ENCODE measurements at regions not wholly inside any gene's neighbourhood (a gene's known extent, or its start where the extent isn't known, plus 50 kb on each side); places are given as distances from the start of the nearest gene placed in this dataset.
"Not testable (repeated sequence)": the region's sequence is repeated elsewhere in the genome, so short reads cannot be mapped to it uniquely, and the experiment has no call there.

DNA sequence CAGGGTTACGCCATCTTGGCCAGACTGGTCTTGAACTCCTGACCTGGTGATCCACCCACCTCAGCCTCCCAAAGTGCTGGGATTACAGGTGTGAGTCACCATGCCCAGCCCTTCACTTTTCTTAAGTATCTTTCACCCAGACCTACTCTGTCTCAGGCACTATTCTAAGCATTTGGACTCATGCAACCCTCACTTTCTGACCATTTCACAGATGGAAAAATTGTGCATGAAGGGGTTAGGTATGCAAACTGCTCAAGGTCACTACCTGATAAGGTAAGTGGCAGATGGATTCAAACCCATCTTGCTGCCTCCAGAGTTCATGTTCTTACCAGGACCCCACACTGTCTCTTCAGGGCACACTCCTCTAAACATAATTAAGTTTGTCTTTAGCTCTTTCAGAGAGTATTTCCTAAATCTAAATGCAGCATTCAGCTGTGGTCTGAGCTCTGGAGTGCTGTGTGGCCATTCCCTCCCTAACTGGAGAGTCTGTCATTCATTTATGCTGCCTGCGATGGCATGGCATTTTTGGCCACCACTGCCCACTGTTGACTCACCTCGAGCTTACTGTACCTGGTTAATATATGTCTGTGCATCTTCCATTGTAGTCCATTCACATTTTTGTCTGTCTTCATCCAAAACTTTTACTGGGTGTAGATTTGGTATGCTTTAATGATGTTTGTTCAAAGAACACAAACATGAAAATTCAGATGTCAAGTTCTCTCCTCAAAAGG, 88.4 kb downstream of the CCDC71L start:
- H3K27me3 Mint-ChIP-seq, result peaks cover 3% of the 10 kb centered on the region
- ATAC-seq (ENCODE audit: low read depth), result no peak

DNA sequence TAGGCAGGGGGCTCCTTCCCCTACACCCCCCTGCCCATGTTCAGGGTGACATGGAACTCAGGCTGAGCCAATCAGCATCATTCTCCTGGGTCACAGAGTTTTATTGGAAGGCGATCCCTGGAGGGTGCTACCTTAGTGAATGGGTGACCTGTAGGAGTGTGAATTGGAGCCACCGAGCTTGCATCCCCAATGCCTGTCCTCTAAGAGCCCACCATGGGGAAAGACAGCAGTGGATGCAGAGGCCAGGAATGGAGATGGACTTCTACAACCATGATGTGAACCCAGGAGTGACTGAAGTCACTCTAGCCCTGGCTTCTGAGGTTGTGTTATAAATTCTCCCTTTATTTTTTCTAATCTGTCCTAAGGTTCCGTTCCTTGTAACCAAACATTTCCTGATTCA, 89.4 kb downstream of the CCDC71L start:
- POLR2A ChIA-PET, result no interaction called here
- Mint-ChIP-seq H3K27me3 (peaks cover 3% of the 10 kb centered on the region), H3K36me3 (no peaks in the 10 kb centered on the region), H3K4me1 (peaks cover 1% of the 10 kb centered on the region), H3K27ac (no peak overlapping the region), H3K9me3 (peaks cover 5% of the 10 kb centered on the region), H3K4me3 (no peak overlapping the region)
- no peak for ATAC-seq (ENCODE audit: low read depth)
- DNase-seq, result no peak

More for the DNA sequence above, 88.4 kb downstream of the CCDC71L start:
- Mint-ChIP-seq H3K27ac (no peak overlapping the region), H3K36me3 (no peaks in the 10 kb centered on the region), H3K9me3 (peaks cover 2% of the 10 kb centered on the region), H3K4me1 (peaks cover 1% of the 10 kb centered on the region), H3K4me3 (no peak overlapping the region)
- no peak for DNase-seq
- POLR2A ChIA-PET, result no interaction called here

- no peak for ATAC-seq (ENCODE audit: low read depth)
Measured at GRCh38 chr7:106570948-106571418, 90.0 kb downstream of the CCDC71L start.

DNA sequence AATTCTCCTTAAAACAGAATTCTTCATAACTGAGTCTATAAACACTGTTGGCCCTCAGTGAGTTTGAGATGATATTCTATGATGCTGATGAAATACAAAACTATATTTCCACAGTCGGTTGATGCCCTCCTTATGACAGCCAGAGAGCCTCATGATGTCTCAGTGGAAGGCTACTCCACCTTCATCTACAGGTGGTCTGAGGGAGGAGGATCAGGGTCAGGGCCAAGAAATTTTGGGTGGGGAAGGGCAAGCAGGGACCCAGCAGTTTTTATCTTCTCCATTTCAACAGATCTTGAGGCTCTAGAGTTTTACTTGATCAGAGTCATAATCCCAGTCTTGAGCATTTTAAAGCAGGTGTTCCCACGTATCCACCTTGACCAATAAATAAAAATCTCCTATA, 90.8 kb downstream of the CCDC71L start:
- no peaks in the 10 kb centered on the region for H3K27me3 Mint-ChIP-seq
- H3K9me3 Mint-ChIP-seq, result peaks cover 5% of the 10 kb centered on the region
- H3K4me3 Mint-ChIP-seq, result no peak overlapping the region
- no peak overlapping the region for H3K27ac Mint-ChIP-seq
- DNase-seq (no peak), ATAC-seq (ENCODE audit: low read depth) (no peak)
- no peaks in the 10 kb centered on the region for H3K36me3 Mint-ChIP-seq
- H3K4me1 Mint-ChIP-seq, result peaks cover 1% of the 10 kb centered on the region
- POLR2A ChIA-PET, result no interaction called here

More at GRCh38 chr7:106570948-106571418, 90.0 kb downstream of the CCDC71L start:
- peaks cover 5% of the 10 kb centered on the region for H3K9me3 Mint-ChIP-seq
- no peak for DNase-seq
- H3K4me1 Mint-ChIP-seq, result peaks cover 1% of the 10 kb centered on the region
- H3K4me3 Mint-ChIP-seq, result no peak overlapping the region
- H3K27me3 Mint-ChIP-seq, result no peaks in the 10 kb centered on the region
- POLR2A ChIA-PET, result no interaction called here
- H3K36me3 Mint-ChIP-seq, result no peaks in the 10 kb centered on the region
- no peak overlapping the region for H3K27ac Mint-ChIP-seq

DNA sequence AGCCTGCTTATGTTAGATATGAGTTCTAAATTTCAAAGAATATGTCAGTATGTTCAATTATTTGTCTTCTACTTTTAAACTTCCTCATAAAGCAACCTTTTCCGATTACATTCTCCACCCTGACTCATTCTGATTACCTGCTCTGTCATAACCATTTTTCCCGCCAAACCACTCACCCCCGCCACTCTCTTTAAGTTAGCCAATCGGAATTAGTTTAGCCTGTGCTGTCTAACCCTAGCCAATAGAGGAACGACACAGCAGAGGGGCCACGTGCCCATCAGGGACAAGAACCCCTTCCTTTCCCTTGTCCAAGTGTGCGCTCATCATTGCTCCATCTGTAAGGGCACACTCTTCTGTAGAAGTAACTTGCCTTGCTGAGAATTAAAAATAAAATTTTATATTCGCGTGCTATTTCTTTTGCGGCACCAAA, 91.4 kb downstream of the CCDC71L start:
- no peaks in the 10 kb centered on the region for H3K36me3 Mint-ChIP-seq
- DNase-seq, result no peak
- no peak overlapping the region for H3K4me3 Mint-ChIP-seq
- H3K4me1 Mint-ChIP-seq, result peaks cover 1% of the 10 kb centered on the region
- no peaks in the 10 kb centered on the region for H3K27me3 Mint-ChIP-seq
- no peak for ATAC-seq (ENCODE audit: low read depth)
- H3K9me3 Mint-ChIP-seq, result peaks cover 5% of the 10 kb centered on the region
- no peak overlapping the region for H3K27ac Mint-ChIP-seq
- POLR2A ChIA-PET, result no interaction called here

- POLR2A ChIA-PET, result no interaction called here
- no peak overlapping the region for H3K4me3 Mint-ChIP-seq
- DNase-seq (no peak), ATAC-seq (ENCODE audit: low read depth) (no peak)
- H3K27ac Mint-ChIP-seq, result no peak overlapping the region
- H3K9me3 Mint-ChIP-seq, result peaks cover 5% of the 10 kb centered on the region
- peaks cover 1% of the 10 kb centered on the region for H3K4me1 Mint-ChIP-seq
- no peaks in the 10 kb centered on the region for H3K36me3 Mint-ChIP-seq
- H3K27me3 Mint-ChIP-seq, result no peaks in the 10 kb centered on the region
Measured at GRCh38 chr7:106568680-106569499, 92.1 kb downstream of the CCDC71L start.

DNA sequence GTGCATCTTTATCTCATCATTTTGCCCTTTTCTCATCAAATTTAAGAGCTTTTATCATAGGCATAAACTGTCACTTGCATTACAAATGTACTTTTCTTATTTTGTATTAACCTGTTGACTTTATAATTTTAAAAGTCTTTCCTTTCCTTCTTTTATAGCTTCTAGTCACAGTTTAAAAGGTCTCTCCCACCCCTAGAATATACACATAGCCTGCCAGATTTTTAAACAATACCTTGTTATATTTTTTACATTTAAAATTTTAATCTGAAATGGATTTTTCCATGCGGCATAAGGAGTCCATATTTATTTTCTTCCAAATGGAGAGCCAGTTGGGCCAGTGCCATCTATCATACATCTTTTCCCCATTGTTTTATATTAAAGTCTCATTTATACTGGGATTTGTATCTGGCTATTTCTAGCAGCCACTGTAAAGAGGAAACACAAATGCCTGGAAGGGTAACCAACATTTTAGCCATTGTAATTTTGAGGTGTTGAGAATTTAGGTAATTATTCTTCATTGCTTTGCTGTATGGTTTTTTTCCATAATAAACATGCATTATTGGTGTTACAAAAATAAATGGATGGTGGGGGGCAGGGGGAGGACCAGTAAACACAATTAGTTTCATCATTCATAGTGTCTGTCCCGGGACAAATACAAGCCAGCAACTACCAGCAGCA, 92.8 kb downstream of the CCDC71L start:
- Mint-ChIP-seq H3K4me1 (peaks cover 1% of the 10 kb centered on the region), H3K27ac (no peak overlapping the region), H3K9me3 (peaks cover 5% of the 10 kb centered on the region), H3K27me3 (no peaks in the 10 kb centered on the region), H3K36me3 (no peaks in the 10 kb centered on the region), H3K4me3 (no peak overlapping the region)
- no peak for ATAC-seq (ENCODE audit: low read depth)
- DNase-seq, result no peak
- POLR2A ChIA-PET, result no interaction called here

GRCh38 chr7:106567204-106568001, 93.6 kb downstream of the CCDC71L start:
- H3K27ac Mint-ChIP-seq; POLR2A ChIA-PET; H3K27me3 Mint-ChIP-seq; H3K4me3 Mint-ChIP-seq; DNase-seq; H3K9me3 Mint-ChIP-seq; H3K36me3 Mint-ChIP-seq; H3K4me1 Mint-ChIP-seq; ATAC-seq (ENCODE audit: low read depth): not testable (repeated sequence)

DNA sequence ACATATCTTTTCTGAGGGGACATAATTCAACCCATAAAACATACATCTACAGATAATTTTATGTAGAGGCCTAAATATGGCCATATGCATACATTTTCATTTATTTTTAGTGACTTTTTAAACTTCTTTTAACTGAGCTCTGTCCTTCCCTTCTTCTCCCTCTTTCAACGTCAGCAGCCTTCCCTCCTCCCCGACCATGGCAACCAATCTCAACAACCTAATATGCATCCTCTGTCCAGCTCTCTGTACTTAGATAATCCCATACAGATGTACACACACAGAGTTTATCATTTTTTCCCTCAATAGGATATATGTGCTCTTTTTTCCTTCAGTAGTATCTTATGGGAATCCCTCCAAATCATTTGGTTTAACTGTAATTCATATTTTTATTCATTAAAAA, 94.3 kb downstream of the CCDC71L start:
- H3K4me1 Mint-ChIP-seq, result peaks cover 1% of the 10 kb centered on the region
- peaks cover 5% of the 10 kb centered on the region for H3K9me3 Mint-ChIP-seq
- no peak for DNase-seq
- no peaks in the 10 kb centered on the region for H3K27me3 Mint-ChIP-seq
- ATAC-seq (ENCODE audit: low read depth), result no peak
- H3K27ac Mint-ChIP-seq, result no peak overlapping the region
- no peak overlapping the region for H3K4me3 Mint-ChIP-seq
- POLR2A ChIA-PET, result no interaction called here
- H3K36me3 Mint-ChIP-seq, result no peaks in the 10 kb centered on the region

GRCh38 chr7:106566196-106566595, 94.8 kb downstream of the CCDC71L start:
- no peak overlapping the region for H3K4me3 Mint-ChIP-seq
- H3K36me3 Mint-ChIP-seq, result no peaks in the 10 kb centered on the region
- H3K27ac Mint-ChIP-seq, result no peak overlapping the region
- POLR2A ChIA-PET, result no interaction called here
- peaks cover 5% of the 10 kb centered on the region for H3K9me3 Mint-ChIP-seq
- no peak for ATAC-seq (ENCODE audit: low read depth)
- peaks cover 1% of the 10 kb centered on the region for H3K4me1 Mint-ChIP-seq
- DNase-seq, result no peak
- no peaks in the 10 kb centered on the region for H3K27me3 Mint-ChIP-seq

GRCh38 chr7:106565428-106565827, 95.5 kb downstream of the CCDC71L start:
- H3K27ac Mint-ChIP-seq, result no peak overlapping the region
- no peaks in the 10 kb centered on the region for H3K36me3 Mint-ChIP-seq
- H3K9me3 Mint-ChIP-seq, result peaks cover 5% of the 10 kb centered on the region
- peaks cover 1% of the 10 kb centered on the region for H3K4me1 Mint-ChIP-seq
- ATAC-seq (ENCODE audit: low read depth), result no peak
- POLR2A ChIA-PET, result no interaction called here
- H3K4me3 Mint-ChIP-seq, result no peak overlapping the region
- no peaks in the 10 kb centered on the region for H3K27me3 Mint-ChIP-seq
- no peak for DNase-seq

- POLR2A ChIA-PET, result no interaction called here
- H3K27ac Mint-ChIP-seq, result no peak overlapping the region
- peaks cover 12% of the 10 kb centered on the region for H3K9me3 Mint-ChIP-seq
- no peak overlapping the region for H3K4me3 Mint-ChIP-seq
- no peaks in the 10 kb centered on the region for H3K36me3 Mint-ChIP-seq
- DNase-seq, result no peak
- no peaks in the 10 kb centered on the region for H3K27me3 Mint-ChIP-seq
- H3K4me1 Mint-ChIP-seq, result no peaks in the 10 kb centered on the region
- ATAC-seq (ENCODE audit: low read depth), result no peak
Measured at GRCh38 chr7:106563466-106564150, 97.3 kb downstream of the CCDC71L start.

All from activated naive CD8-positive, alpha-beta T cell treated with anti-CD3 and anti-CD28 coated beads, Interleukin-2, amount 10 ng/mL, durations not matched to agents 7 days and 5 days (primary cell).